GM12878 (cell line): ENCODE measurements at regions not wholly inside any gene's neighbourhood (a gene's known extent, or its start where the extent isn't known, plus 50 kb on each side); places are given as distances from the start of the nearest gene placed in this dataset.

Source experiments
- EP300 ChIP-seq, 2 experiments: fragments of 150-350 bp in 1 of 2; IDR thresholded peaks; 2 replicates each; pipeline ENCODE4 v1.6.1; 2011 to 2012; ENCODE audit warnings: low read depth in 2 of 2, low read length in 2 of 2, borderline replicate concordance in 1 of 2, improper control_type of control experiment in 1 of 2, inconsistent platforms in 1 of 2; ENCODE audit not compliant: control insufficient read depth in 1 of 2
- IKZF1 ChIP-seq: fragments of 450-650 bp; conservative IDR thresholded peaks from 2 replicates; pipeline ENCODE4 v1.6.1; 2017; ENCODE audit warnings: antibody characterized with exemption, mild to moderate bottlenecking
- TARDBP ChIP-seq: IDR thresholded peaks from 2 replicates; pipeline ENCODE4 v1.6.1; 2016; ENCODE audit warnings: borderline replicate concordance
- ZNF384 ChIP-seq: IDR thresholded peaks from 2 replicates; pipeline ENCODE4 v1.6.1; 2012; ENCODE audit warnings: low read depth, mild to moderate bottlenecking, low read length, improper control_type of control experiment, borderline replicate concordance
- TF ChIP-seq, protein P1 (sequence below), 3 experiments: IDR thresholded peaks in 2 of 3; conservative IDR thresholded peaks in 1 of 3; 2 replicates each; pipeline ENCODE4 v1.5.1; 2011; ENCODE audit warnings: low read depth in 3 of 3, low read length in 3 of 3, mild to moderate bottlenecking in 3 of 3, control low read depth in 2 of 3, moderate library complexity in 2 of 3, inconsistent platforms in 1 of 3, mixed read lengths in 1 of 3; ENCODE audit not compliant: control insufficient read depth in 2 of 3, insufficient read depth in 1 of 3; ENCODE audit errors: extremely low read depth in 1 of 3

DNA sequence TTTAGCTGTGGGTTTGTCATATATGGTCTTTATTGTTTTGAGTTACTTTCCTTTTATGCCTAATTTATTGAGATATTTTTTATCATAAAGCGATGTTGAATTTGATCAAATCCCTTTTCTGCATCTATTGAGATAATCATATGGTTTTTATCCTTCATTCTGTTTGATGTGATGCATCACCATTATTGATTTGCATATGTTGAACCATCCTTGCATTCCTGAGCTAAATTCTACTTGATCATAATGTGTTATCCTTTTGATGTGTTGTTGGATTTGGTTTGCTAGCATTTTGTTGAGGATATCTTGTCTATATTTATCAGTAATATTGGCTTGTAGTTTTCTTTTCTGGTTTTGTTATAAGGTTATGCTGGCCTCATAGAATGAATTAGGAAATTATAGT is 308.5 kb downstream of the ADCYAP1 start:
- TF ChIP-seq ZNF384 (no peak), EP300 (IDR thresholded peaks at IDR 0.05; ENCODE audit: borderline replicate concordance in 1 of 2, control insufficient read depth in 1 of 2, low read depth in 2 of 2, low read length in 2 of 2) (no peak), IKZF1 (no peak), TARDBP (no peak)
- TF ChIP-seq, protein P1, sequence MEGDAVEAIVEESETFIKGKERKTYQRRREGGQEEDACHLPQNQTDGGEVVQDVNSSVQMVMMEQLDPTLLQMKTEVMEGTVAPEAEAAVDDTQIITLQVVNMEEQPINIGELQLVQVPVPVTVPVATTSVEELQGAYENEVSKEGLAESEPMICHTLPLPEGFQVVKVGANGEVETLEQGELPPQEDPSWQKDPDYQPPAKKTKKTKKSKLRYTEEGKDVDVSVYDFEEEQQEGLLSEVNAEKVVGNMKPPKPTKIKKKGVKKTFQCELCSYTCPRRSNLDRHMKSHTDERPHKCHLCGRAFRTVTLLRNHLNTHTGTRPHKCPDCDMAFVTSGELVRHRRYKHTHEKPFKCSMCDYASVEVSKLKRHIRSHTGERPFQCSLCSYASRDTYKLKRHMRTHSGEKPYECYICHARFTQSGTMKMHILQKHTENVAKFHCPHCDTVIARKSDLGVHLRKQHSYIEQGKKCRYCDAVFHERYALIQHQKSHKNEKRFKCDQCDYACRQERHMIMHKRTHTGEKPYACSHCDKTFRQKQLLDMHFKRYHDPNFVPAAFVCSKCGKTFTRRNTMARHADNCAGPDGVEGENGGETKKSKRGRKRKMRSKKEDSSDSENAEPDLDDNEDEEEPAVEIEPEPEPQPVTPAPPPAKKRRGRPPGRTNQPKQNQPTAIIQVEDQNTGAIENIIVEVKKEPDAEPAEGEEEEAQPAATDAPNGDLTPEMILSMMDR (IDR thresholded peaks at IDR 0.05 in 2 of 3, conservative IDR thresholded peaks at IDR 0.05 in 1 of 3; ENCODE audit: control insufficient read depth in 2 of 3, extremely low read depth in 1 of 3, insufficient read depth in 1 of 3, low read depth in 3 of 3, low read length in 3 of 3): no peak
